HEK293 (cell line): ENCODE measurements at regions not wholly inside any gene's neighbourhood (a gene's known extent, or its start where the extent isn't known, plus 50 kb on each side); places are given as distances from the start of the nearest gene placed in this dataset.

ENCODE experiments used
- CTCF ChIP-seq: fragments of 450-650 bp; formaldehyde crosslinking; IDR thresholded peaks from 2 replicates; pipeline ENCODE4 v1.5.1; 2016; ENCODE audit warnings: missing biosample characterization, missing genetic modification characterization
- HOXA7 ChIP-seq: sonication (generic); formaldehyde crosslinking; IDR thresholded peaks from 2 replicates; pipeline ENCODE4 v1.8.1; 2022; ENCODE audit warnings: missing genetic modification reagents, borderline replicate concordance
- SETDB1 ChIP-seq: IDR thresholded peaks from one replicate; pipeline ENCODE4 v1.6.1; 2017; ENCODE audit warnings: mild to moderate bottlenecking, low read length, moderate library complexity, mixed read lengths; ENCODE audit not compliant: insufficient read length
- YY1 ChIP-seq: fragments of 450-650 bp; formaldehyde crosslinking; IDR thresholded peaks from 2 replicates; pipeline ENCODE4 v1.5.1; 2018; ENCODE audit warnings: missing biosample characterization, missing genetic modification characterization
- ZNF140 ChIP-seq: fragments of 450-650 bp; formaldehyde crosslinking; IDR thresholded peaks from 2 replicates; pipeline ENCODE4 v1.5.1; 2016; ENCODE audit warnings: missing biosample characterization, missing genetic modification characterization
- ZNF146 ChIP-seq: fragments of 450-650 bp; formaldehyde crosslinking; IDR thresholded peaks from 2 replicates; pipeline ENCODE4 v1.5.1; 2016; ENCODE audit warnings: missing biosample characterization, missing genetic modification characterization
- ZNF157 ChIP-seq: fragments of 450-650 bp; formaldehyde crosslinking; IDR thresholded peaks from 2 replicates; pipeline ENCODE4 v1.5.1; 2016; ENCODE audit warnings: missing biosample characterization, missing genetic modification characterization
- ZNF274 ChIP-seq, 2 experiments: fragments of 200-500 bp in 1 of 2; fragments of 450-650 bp in 1 of 2; sonication (Bioruptor generic) in 1 of 2; formaldehyde crosslinking in 1 of 2; IDR thresholded peaks; 2 replicates each; pipeline versions ENCODE4 v1.5.1 to v1.6.1; 2014 to 2016; ENCODE audit warnings: borderline replicate concordance in 1 of 2, inconsistent platforms in 1 of 2, low read length in 1 of 2, missing biosample characterization in 1 of 2, missing genetic modification characterization in 1 of 2
- ZNF311 ChIP-seq: fragments of 450-650 bp; formaldehyde crosslinking; IDR thresholded peaks from 2 replicates; pipeline ENCODE4 v1.5.1; 2017; ENCODE audit warnings: missing biosample characterization, missing genetic modification characterization, borderline replicate concordance
- ZNF362 ChIP-seq: fragments of 450-650 bp; formaldehyde crosslinking; IDR thresholded peaks from 2 replicates; pipeline ENCODE4 v1.5.1; 2016; ENCODE audit warnings: missing biosample characterization, missing genetic modification characterization
- ZNF416 ChIP-seq: fragments of 450-650 bp; formaldehyde crosslinking; IDR thresholded peaks from 2 replicates; pipeline ENCODE4 v1.5.1; 2016; ENCODE audit warnings: missing biosample characterization, missing genetic modification characterization
- ZNF426 ChIP-seq: fragments of 450-650 bp; formaldehyde crosslinking; IDR thresholded peaks from 2 replicates; pipeline ENCODE4 v1.5.1; 2017; ENCODE audit warnings: missing biosample characterization, missing genetic modification characterization, mild to moderate bottlenecking, inconsistent platforms, moderate library complexity
- ZNF513 ChIP-seq: fragments of 450-650 bp; IDR thresholded peaks from 2 replicates; pipeline ENCODE4 v1.5.1; 2018; ENCODE audit warnings: missing biosample characterization, missing genetic modification characterization

GRCh38 chr2:160917850-160918249, 242.4 kb upstream of the TANK start:
- TF ChIP-seq ZNF157 (tag by site-specific recombination) (no peak), YY1 (tag by site-specific recombination) (no peak), ZNF513 (tag by site-specific recombination) (no peak), CTCF (tag by site-specific recombination) (no peak), ZNF274 (IDR thresholded peaks at IDR 0.05; ENCODE audit: low read length) (no peak), ZNF274 (tag by site-specific recombination; IDR thresholded peaks at IDR 0.05; ENCODE audit: borderline replicate concordance) (no peak), ZNF146 (no peak), ZNF362 (tag by site-specific recombination) (no peak), ZNF311 (tag by site-specific recombination) (no peak), ZNF416 (tag by site-specific recombination) (no peak), HOXA7 (CRISPR knock-in tag) (no peak), ZNF426 (tag by site-specific recombination) (no peak), ZNF140 (tag by site-specific recombination) (no peak), SETDB1 (no peak)
